Fibroblast of lung (primary cell): ENCODE measurements at regions not wholly inside any gene's neighbourhood (a gene's known extent, or its start where the extent isn't known, plus 50 kb on each side); places are given as distances from the start of the nearest gene placed in this dataset.
"Not testable (repeated sequence)": the region's sequence is repeated elsewhere in the genome, so short reads cannot be mapped to it uniquely, and the experiment has no call there.

Experiments used
- DNase-seq, 2 donors: peaks; one replicate each; pipeline versions ENCODE4 v3.0.0 to v3.0.0-alpha.2; 2010; ENCODE audit warnings: low read depth in 2 of 2
- H2AFZ ChIP-seq: 2 replicates; pipeline ENCODE4 v1.5.1; 2012; ENCODE audit warnings: low read length, control low read depth, inconsistent platforms
- H3K27ac ChIP-seq: 2 replicates; pipeline ENCODE4 v1.5.1; 2011; ENCODE audit warnings: low read length, control low read depth; ENCODE audit not compliant: insufficient read depth
- H3K27me3 ChIP-seq: 2 replicates; pipeline ENCODE4 v1.5.1; 2011; ENCODE audit warnings: mild to moderate bottlenecking, low read length; ENCODE audit not compliant: control insufficient read depth, insufficient read depth
- H3K36me3 ChIP-seq: 2 replicates; pipeline ENCODE4 v1.5.1; 2011; ENCODE audit warnings: low read length; ENCODE audit not compliant: control insufficient read depth, insufficient read depth
- H3K4me1 ChIP-seq: 2 replicates; pipeline ENCODE4 v1.5.1; 2011; ENCODE audit warnings: low read length; ENCODE audit not compliant: control insufficient read depth, insufficient read depth; ENCODE audit errors: extremely low read depth
- H3K4me2 ChIP-seq: 2 replicates; pipeline ENCODE4 v1.5.1; 2011; ENCODE audit warnings: low read length, control low read depth; ENCODE audit not compliant: insufficient read depth; ENCODE audit errors: extremely low read depth
- H3K4me3 ChIP-seq, 4 experiments: fragments of 200-600 bp in 1 of 4; sonication (generic) in 1 of 4; replicated peaks in 1 of 4; 2 replicates each; pipeline ENCODE4 v1.5.1; 2011 to 2016; ENCODE audit warnings: low read length in 4 of 4, low read depth in 3 of 4, mild to moderate bottlenecking in 3 of 4, control low read depth in 2 of 4, inconsistent platforms in 1 of 4, mixed read lengths in 1 of 4; ENCODE audit not compliant: insufficient read depth in 1 of 4; ENCODE audit errors: control extremely low read depth in 1 of 4
- H3K79me2 ChIP-seq: 2 replicates; pipeline ENCODE4 v1.5.1; 2012; ENCODE audit warnings: mild to moderate bottlenecking, low read length, inconsistent platforms; ENCODE audit not compliant: control insufficient read depth, insufficient read depth
- H3K9ac ChIP-seq: 2 replicates; pipeline ENCODE4 v1.5.1; 2011; ENCODE audit warnings: mild to moderate bottlenecking, low read length, control low read depth; ENCODE audit not compliant: insufficient read depth
- H3K9me3 ChIP-seq: 2 replicates; pipeline ENCODE4 v1.5.1; 2012; ENCODE audit warnings: low read depth, low read length; ENCODE audit not compliant: control insufficient read depth, insufficient read depth
- H4K20me1 ChIP-seq: 2 replicates; pipeline ENCODE4 v1.5.1; 2011; ENCODE audit warnings: low read length; ENCODE audit not compliant: control insufficient read depth, insufficient read depth; ENCODE audit errors: extremely low read depth
- EZH2 ChIP-seq: IDR thresholded peaks from 2 replicates; pipeline ENCODE4 v1.5.1; 2012; ENCODE audit warnings: low read length, control low read depth, mild to moderate bottlenecking; ENCODE audit errors: missing control alignments
- TF ChIP-seq, protein P1 (sequence below), 2 donors: IDR thresholded peaks in 1 of 2; conservative IDR thresholded peaks in 1 of 2; 1 replicate in 1 of 2; 2 replicates in 1 of 2; pipeline ENCODE4 v1.5.1; 2011 to 2012; ENCODE audit warnings: low read length in 2 of 2, control low read depth in 1 of 2, inconsistent platforms in 1 of 2, low read depth in 1 of 2, mild to moderate bottlenecking in 1 of 2

DNA sequence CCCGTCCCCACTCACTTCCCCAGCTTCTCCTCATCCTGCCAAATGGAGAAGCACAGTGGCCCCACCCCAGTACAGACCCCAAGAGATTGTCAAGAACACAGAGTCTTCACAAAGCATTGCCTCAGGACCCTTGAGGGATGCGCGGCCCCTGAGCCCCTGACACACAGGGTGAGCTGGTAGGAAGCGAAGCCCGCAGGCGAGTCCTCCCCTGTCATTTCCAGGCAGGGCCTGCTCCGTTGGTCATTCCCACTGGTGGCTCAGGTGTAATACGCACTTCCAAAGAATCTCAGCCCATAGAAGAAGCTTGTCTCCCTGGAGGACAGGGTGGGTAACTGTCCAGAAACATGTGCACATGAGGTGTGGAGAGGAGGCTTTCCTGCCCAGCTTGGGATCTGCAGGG lies 404.2 kb downstream of the THBS2 start:
- TF ChIP-seq, protein P1, sequence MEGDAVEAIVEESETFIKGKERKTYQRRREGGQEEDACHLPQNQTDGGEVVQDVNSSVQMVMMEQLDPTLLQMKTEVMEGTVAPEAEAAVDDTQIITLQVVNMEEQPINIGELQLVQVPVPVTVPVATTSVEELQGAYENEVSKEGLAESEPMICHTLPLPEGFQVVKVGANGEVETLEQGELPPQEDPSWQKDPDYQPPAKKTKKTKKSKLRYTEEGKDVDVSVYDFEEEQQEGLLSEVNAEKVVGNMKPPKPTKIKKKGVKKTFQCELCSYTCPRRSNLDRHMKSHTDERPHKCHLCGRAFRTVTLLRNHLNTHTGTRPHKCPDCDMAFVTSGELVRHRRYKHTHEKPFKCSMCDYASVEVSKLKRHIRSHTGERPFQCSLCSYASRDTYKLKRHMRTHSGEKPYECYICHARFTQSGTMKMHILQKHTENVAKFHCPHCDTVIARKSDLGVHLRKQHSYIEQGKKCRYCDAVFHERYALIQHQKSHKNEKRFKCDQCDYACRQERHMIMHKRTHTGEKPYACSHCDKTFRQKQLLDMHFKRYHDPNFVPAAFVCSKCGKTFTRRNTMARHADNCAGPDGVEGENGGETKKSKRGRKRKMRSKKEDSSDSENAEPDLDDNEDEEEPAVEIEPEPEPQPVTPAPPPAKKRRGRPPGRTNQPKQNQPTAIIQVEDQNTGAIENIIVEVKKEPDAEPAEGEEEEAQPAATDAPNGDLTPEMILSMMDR (conservative IDR thresholded peaks at IDR 0.05 in 1 of 2, IDR thresholded peaks at IDR 0.05 in 1 of 2; ENCODE audit: low read depth in 1 of 2, low read length in 2 of 2): no peak
- TF ChIP-seq EZH2: no peak
- DNase-seq: no peak
- Histone ChIP-seq H3K27ac (no peak overlapping the region), H3K9me3 (no peaks in the 10 kb centered on the region), H3K36me3 (no peaks in the 10 kb centered on the region), H3K4me2 (no peak overlapping the region), H3K9ac (no peak overlapping the region), H3K4me1 (no peaks in the 10 kb centered on the region), H3K79me2 (no peaks in the 10 kb centered on the region), H4K20me1 (no peaks in the 10 kb centered on the region), H3K4me3 (no peak overlapping the region), H2AFZ (no peak overlapping the region), H3K27me3 (no peaks in the 10 kb centered on the region)

DNA sequence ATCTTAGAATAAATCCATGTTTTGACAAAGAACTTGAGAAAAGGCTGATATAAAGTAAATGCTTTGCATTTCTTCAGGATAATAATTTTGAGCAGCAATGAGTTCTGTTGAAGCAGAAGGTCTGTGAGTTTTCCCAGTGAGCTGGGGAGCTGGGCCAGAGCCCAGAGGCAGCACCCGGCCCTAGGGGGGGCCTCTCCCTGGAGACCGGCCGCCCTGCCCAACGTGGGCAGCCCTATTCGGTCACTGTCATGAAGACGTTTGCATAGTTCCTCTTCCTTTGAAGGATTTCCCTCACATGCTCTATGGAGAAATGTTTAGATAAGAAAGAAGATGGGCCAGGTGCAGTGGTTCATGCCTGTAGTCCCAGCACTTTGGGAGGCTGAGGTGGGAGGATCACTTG lies 404.8 kb downstream of the THBS2 start:
- DNase-seq: no peak
- Histone ChIP-seq H3K4me1 (no peaks in the 10 kb centered on the region), H4K20me1 (no peaks in the 10 kb centered on the region), H2AFZ (no peak overlapping the region), H3K27ac (no peak overlapping the region), H3K9me3 (no peaks in the 10 kb centered on the region), H3K79me2 (no peaks in the 10 kb centered on the region), H3K27me3 (no peaks in the 10 kb centered on the region), H3K9ac (no peak overlapping the region), H3K4me3 (no peak overlapping the region), H3K4me2 (no peak overlapping the region), H3K36me3 (no peaks in the 10 kb centered on the region)
- TF ChIP-seq, protein P1 (conservative IDR thresholded peaks at IDR 0.05 in 1 of 2, IDR thresholded peaks at IDR 0.05 in 1 of 2; ENCODE audit: low read depth in 1 of 2, low read length in 2 of 2): no peak
- TF ChIP-seq EZH2: no peak

DNA sequence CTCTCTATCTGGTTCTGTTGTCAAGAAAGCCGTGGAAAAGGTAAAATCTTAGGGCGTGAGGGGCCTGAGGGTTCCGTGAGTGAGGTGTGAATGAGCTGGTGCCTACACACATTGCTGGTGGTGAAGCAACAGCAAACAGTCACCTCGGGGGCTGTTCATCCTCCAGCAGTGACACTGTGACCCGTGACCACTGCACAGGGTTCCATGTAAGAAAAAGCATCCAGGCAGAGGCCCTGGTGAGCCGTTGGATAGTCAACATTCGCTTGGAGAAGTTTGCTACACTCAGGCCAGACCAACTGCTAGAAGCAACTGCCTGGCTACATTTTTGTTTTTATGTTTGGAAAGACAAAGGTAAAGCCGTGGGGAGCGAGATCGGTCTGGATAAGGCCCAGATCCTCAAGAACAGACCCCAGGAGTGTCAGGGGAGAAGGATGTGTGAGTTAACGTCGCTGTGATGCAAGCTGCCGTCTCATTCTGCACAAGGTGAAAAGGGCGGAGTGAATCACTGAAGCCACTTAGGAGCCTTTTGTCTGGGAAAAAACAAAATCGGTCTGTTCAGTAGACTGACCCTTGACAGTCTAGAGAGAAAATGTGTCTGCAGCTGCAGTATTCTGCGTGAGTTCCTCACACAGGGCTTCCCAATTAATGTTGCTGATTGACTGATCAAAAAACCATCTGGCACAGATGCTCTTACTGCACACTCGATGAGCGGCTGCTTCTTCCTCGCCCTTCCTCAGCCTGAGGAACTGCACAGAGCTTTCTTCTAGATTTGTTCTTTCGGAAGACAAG lies 404.0 kb downstream of the SMOC2 start:
- no peak for DNase-seq

DNA sequence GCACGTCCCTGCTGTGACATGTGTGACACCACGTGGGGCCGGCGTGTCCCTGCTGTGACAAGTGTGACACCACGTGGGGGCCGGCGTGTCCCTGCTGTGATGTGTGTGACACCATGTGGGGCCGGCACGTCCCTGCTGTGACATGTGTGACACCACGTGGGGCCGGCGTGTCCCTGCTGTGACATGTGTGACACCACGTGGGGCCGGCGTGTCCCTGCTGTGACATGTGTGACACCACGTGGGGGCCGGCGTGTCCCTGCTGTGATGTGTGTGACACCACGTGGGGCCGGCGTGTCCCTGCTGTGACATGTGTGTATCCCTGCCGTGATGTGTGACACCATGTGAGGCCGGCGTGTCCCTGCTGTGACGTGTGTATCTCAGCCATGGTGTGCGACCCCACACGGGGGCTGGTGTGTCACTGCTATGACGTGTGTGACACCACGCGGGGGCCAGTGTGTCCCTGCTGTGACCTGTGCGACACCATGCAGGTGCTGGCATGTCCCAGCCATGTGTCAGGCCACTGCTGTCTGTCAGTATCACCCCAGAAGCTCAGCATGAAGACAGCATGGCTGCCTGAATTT lies 401.7 kb downstream of the SMOC2 start:
- not testable (repeated sequence) for H3K27me3 ChIP-seq, H2AFZ ChIP-seq, H3K36me3 ChIP-seq, H3K9ac ChIP-seq, H3K4me2 ChIP-seq, DNase-seq, H3K79me2 ChIP-seq, H3K9me3 ChIP-seq, H4K20me1 ChIP-seq, H3K4me1 ChIP-seq, H3K27ac ChIP-seq, H3K4me3 ChIP-seq

More for the DNA sequence above, 404.0 kb downstream of the SMOC2 start:
- H3K79me2 ChIP-seq: no peaks in the 10 kb centered on the region
- TF ChIP-seq, protein P1 (conservative IDR thresholded peaks at IDR 0.05 in 1 of 2, IDR thresholded peaks at IDR 0.05 in 1 of 2; ENCODE audit: low read depth in 1 of 2, low read length in 2 of 2): no peak
- no peak for TF ChIP-seq EZH2
- no peaks in the 10 kb centered on the region for H3K4me1 ChIP-seq
- H3K4me3 ChIP-seq: no peak overlapping the region
- H3K27ac ChIP-seq: no peak overlapping the region
- H2AFZ ChIP-seq: no peak overlapping the region
- no peaks in the 10 kb centered on the region for H3K27me3 ChIP-seq
- no peak overlapping the region for H3K9ac ChIP-seq
- no peak overlapping the region for H3K4me2 ChIP-seq
- H3K9me3 ChIP-seq: peaks cover 2% of the 10 kb centered on the region
- H3K36me3 ChIP-seq: no peaks in the 10 kb centered on the region
- no peaks in the 10 kb centered on the region for H4K20me1 ChIP-seq
